ENCODE measurements at regions not wholly inside any gene's neighbourhood (a gene's known extent, or its start where the extent isn't known, plus 50 kb on each side); places are given as distances from the start of the nearest gene placed in this dataset.

GRCh38 chr3:88589138-88589537 is 439.4 kb downstream of the C3orf38 start:
- Histone ChIP-seq H3K27me3 (ENCODE audit: control insufficient read depth, insufficient read depth, low read length) (no peaks in the 10 kb centered on the region), H2AK9ac (replicated peaks; ENCODE audit: low read depth, low read length, poor library complexity) (no peak overlapping the region), H4K8ac (ENCODE audit: low read depth in 2 of 2, low read length in 2 of 2) (no peak overlapping the region), H3K56ac (ENCODE audit: extremely low read depth, insufficient read depth, low read length) (no peak overlapping the region), H3K36me3 (ENCODE audit: control insufficient read depth, insufficient read depth, low read length) (no peaks in the 10 kb centered on the region), H2BK5ac (ENCODE audit: low read depth, low read length, poor library complexity, severe bottlenecking) (no peak overlapping the region), H2BK120ac (ENCODE audit: low read depth, low read length) (no peak overlapping the region), H2AFZ (replicated peaks; ENCODE audit: low read length, poor library complexity) (no peak overlapping the region), H3K9me1 (ENCODE audit: insufficient read depth, low read length) (no peaks in the 10 kb centered on the region), H3K9me3 (ENCODE audit: control insufficient read depth, insufficient read depth, low read length) (no peaks in the 10 kb centered on the region), H3K4me2 (ENCODE audit: low read depth, low read length) (no peak overlapping the region), H3K18ac (ENCODE audit: low read depth, low read length) (no peak overlapping the region), H3K4me1 (ENCODE audit: control insufficient read depth, insufficient read depth, low read length) (no peaks in the 10 kb centered on the region), H3K4me3 (ENCODE audit: insufficient read depth, low read depth, low read length) (no peak overlapping the region), H2BK20ac (ENCODE audit: low read depth, low read length) (no peak overlapping the region), H3K4ac (ENCODE audit: low read depth, low read length) (no peak overlapping the region), H3K9ac (ENCODE audit: low read depth, low read length) (no peak overlapping the region), H4K20me1 (ENCODE audit: insufficient read depth, low read length) (no peaks in the 10 kb centered on the region), H3K27ac (ENCODE audit: insufficient read depth, low read length) (no peak overlapping the region), H3K79me1 (ENCODE audit: low read depth in 1 of 2, low read length in 2 of 2) (no peaks in the 10 kb centered on the region), H2BK15ac (ENCODE audit: low read depth, low read length) (no peak overlapping the region), H4K5ac (ENCODE audit: low read depth, low read length) (no peak overlapping the region), H3K23ac (ENCODE audit: low read depth, low read length) (no peak overlapping the region), H3K14ac (replicated peaks; ENCODE audit: low read depth, low read length) (no peak overlapping the region), H2AK5ac (ENCODE audit: low read depth, low read length) (no peak overlapping the region), H4K91ac (ENCODE audit: insufficient read depth, low read depth, low read length) (no peak overlapping the region)
- TF ChIP-seq ELK1 (IDR thresholded peaks at IDR 0.05; ENCODE audit: borderline replicate concordance, low read depth, low read length) (no peak), MAFK (IDR thresholded peaks at IDR 0.05; ENCODE audit: low read depth, low read length) (no peak), RFX5 (IDR thresholded peaks at IDR 0.05; ENCODE audit: low read depth, low read length) (no peak), RCOR1 (IDR thresholded peaks at IDR 0.05; ENCODE audit: insufficient replicate concordance, low read length) (no peak), MXI1 (IDR thresholded peaks at IDR 0.05; ENCODE audit: borderline replicate concordance, low read depth, low read length) (no peak), RAD21 (IDR thresholded peaks at IDR 0.05; ENCODE audit: low read length) (no peak), SMC3 (IDR thresholded peaks at IDR 0.05; ENCODE audit: low read depth, low read length) (no peak), CTCF (conservative IDR thresholded peaks at IDR 0.05; ENCODE audit: low read depth, low read length) (no peak), MAZ (IDR thresholded peaks at IDR 0.05; ENCODE audit: borderline replicate concordance, low read depth, low read length) (no peak), NFE2L2 (IDR thresholded peaks at IDR 0.05; ENCODE audit: low read depth, low read length) (no peak), FOS (IDR thresholded peaks at IDR 0.05; ENCODE audit: low read depth, low read length) (no peak), BHLHE40 (IDR thresholded peaks at IDR 0.05; ENCODE audit: low read depth, low read length) (no peak), CEBPB (IDR thresholded peaks at IDR 0.05; ENCODE audit: low read depth, low read length) (no peak), POLR2A (IDR thresholded peaks at IDR 0.05; ENCODE audit: low read depth, low read length) (no peak)
- intact Hi-C loops (cut with micrococcal nuclease) (no loop called here), dilution Hi-C loops (cut with HindIII; ENCODE audit: low sequenced_read_pairs, unreplicated experiment) (no loop called here), in situ Hi-C loops (cut with MboI; ENCODE audit: low sequenced_read_pairs) (no loop called here)
- no CpG with 5 or more reads among the region's 2 CpGs for WGBS, 2 experiments (ENCODE audit: extremely low coverage in 2 of 2, insufficient read length in 1 of 2)
- ChIA-PET POLR2A (ENCODE audit: unreplicated experiment) (no interaction called here), CTCF (no interaction called here)
- no peak for DNase-seq
- ATAC-seq (ENCODE audit: low read depth) = no peak
- BruUV-seq (replicated peaks) = no TSS peak

All from IMR-90 (cell line).